Activated CD8-positive, alpha-beta memory T cell treated with anti-CD3 and anti-CD28 coated beads, Interleukin-2, amount 10 ng/mL, durations not matched to agents 7 days and 5 days (primary cell): ENCODE measurements at regions not wholly inside any gene's neighbourhood (a gene's known extent, or its start where the extent isn't known, plus 50 kb on each side); places are given as distances from the start of the nearest gene placed in this dataset.

Experiments
- ATAC-seq: fragments of 150-1000 bp; cut with Tn5 transposase; one replicate; pipeline ENCODE4 v1.10.0; 2021; ENCODE audit warnings: moderate library complexity
- CTCF ChIA-PET: fragments of 350-600 bp; sonication (Branson Sonifier 250); formaldehyde crosslinking; loops from one replicate; lab custom pipeline; 2021; ENCODE audit warnings: antibody characterized with exemption; lab: Charles Lee
- DNase-seq: peaks from one replicate; pipeline ENCODE4 v3.0.0-alpha.2; 2020
- H3K27ac Mint-ChIP-seq: one replicate; pipeline ENCODE4 v1.8.0; 2021; ENCODE audit warnings: mild to moderate bottlenecking, mixed read lengths
- H3K27me3 Mint-ChIP-seq: one replicate; pipeline ENCODE4 v1.8.0; 2021; ENCODE audit warnings: mixed read lengths
- H3K36me3 Mint-ChIP-seq: one replicate; pipeline ENCODE4 v1.8.0; 2021; ENCODE audit warnings: mild to moderate bottlenecking, mixed read lengths
- H3K4me1 Mint-ChIP-seq: one replicate; pipeline ENCODE4 v1.8.0; 2021; ENCODE audit warnings: mixed read lengths
- H3K4me3 Mint-ChIP-seq: one replicate; pipeline ENCODE4 v1.8.0; 2021; ENCODE audit warnings: mild to moderate bottlenecking, moderate library complexity, mixed read lengths
- H3K9me3 Mint-ChIP-seq: one replicate; pipeline ENCODE4 v1.8.0; 2022; ENCODE audit warnings: low read depth, mixed read lengths

- CTCF ChIA-PET, result no interaction called here
- no peak overlapping the region for H3K27ac Mint-ChIP-seq
- H3K36me3 Mint-ChIP-seq, result no peaks in the 10 kb centered on the region
- no peak overlapping the region for H3K4me3 Mint-ChIP-seq
- DNase-seq (no peak), ATAC-seq (no peak)
- H3K9me3 Mint-ChIP-seq, result no peaks in the 10 kb centered on the region
- H3K4me1 Mint-ChIP-seq, result no peaks in the 10 kb centered on the region
- H3K27me3 Mint-ChIP-seq, result peaks cover 12% of the 10 kb centered on the region
Observed at GRCh38 chr13:97621631-97622030, 187.7 kb downstream of the RAP2A start.

DNA sequence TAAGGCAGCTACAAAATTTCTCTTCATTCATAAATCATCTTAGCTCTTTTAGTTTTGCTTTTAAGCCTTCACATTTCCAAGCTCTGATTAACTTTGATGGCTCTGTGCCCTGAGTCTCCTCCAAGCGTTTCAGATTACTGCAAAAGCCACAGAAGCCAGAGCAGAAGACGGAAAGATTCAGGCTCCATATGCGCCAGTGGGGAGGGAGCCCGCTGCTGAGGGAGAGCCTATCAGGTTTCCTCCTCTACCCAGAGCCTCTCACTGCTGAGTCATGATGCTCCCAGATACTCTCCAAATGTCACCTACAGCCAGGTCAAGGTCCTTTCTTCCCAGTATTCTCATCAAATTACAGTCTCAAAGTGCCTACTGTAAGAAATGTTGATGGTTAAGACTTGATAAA lies 193.6 kb downstream of the RAP2A start:
- ATAC-seq (no peak), DNase-seq (no peak)
- H3K4me1 Mint-ChIP-seq, result no peaks in the 10 kb centered on the region
- no peaks in the 10 kb centered on the region for H3K9me3 Mint-ChIP-seq
- H3K4me3 Mint-ChIP-seq, result no peak overlapping the region
- CTCF ChIA-PET, result no interaction called here
- peaks cover 12% of the 10 kb centered on the region for H3K27me3 Mint-ChIP-seq
- no peaks in the 10 kb centered on the region for H3K36me3 Mint-ChIP-seq
- H3K27ac Mint-ChIP-seq, result no peak overlapping the region

DNA sequence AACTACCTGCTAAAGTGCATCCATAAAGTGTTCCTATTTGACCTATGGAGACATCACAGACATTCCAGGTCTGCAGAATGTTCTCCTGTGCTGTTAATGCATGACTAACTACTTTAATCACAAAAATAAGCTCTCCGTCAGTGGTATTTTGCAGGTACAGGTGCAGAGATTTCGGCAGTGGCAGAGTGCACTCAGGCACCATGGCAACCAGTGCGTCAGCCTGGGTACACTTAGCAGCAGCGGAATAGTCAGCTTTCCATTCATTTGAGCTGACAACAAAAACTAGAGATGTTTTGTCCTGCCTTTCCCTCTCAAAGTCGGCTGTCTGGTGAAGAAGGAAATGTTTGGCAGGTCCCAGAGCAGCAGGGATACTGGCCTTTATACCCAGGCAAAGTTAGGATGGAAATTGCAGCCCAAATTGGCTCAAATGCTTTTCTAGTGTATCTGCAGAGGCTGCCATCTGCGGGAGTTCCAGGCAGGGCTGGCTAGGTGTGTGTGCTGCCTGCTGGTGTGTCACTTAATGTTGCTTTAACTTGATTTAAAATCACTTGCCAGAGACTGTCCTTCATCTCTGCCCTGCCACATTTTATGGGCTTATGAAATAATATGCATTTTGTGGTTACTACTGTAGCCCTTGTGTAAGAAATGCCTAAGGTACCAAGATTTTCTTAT lies 195.8 kb downstream of the RAP2A start:
- DNase-seq (no peak), ATAC-seq (no peak)
- Mint-ChIP-seq H3K27me3 (peaks cover 12% of the 10 kb centered on the region), H3K9me3 (no peaks in the 10 kb centered on the region), H3K4me1 (no peaks in the 10 kb centered on the region), H3K4me3 (no peak overlapping the region), H3K27ac (no peak overlapping the region), H3K36me3 (no peaks in the 10 kb centered on the region)
- CTCF ChIA-PET, result no interaction called here

GRCh38 chr13:97630725-97631124 lies 196.8 kb downstream of the RAP2A start:
- Mint-ChIP-seq H3K4me3 (no peak overlapping the region), H3K27ac (no peak overlapping the region), H3K4me1 (no peaks in the 10 kb centered on the region), H3K36me3 (no peaks in the 10 kb centered on the region), H3K27me3 (peaks cover 12% of the 10 kb centered on the region), H3K9me3 (no peaks in the 10 kb centered on the region)
- DNase-seq, result no peak
- CTCF ChIA-PET, result no interaction called here
- no peak for ATAC-seq

DNA sequence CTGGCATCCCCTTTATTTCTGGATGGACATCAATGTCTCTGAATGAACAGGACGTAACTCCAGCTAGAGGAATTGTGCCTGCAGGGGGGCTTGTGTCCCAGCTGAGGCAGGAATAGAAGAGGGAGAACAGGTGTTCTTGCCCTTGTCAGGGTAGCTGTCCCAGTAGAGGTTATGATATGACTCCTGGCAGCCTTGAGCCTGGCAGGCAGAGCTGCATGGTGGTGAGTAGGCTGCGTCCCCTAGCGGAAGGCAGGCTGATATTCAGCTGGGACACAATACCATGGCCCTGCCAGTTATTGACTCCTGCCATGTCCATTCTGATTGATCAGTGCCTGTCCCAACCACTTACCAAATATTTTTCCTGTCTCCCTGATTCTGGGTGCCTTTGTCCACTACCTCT lies 197.2 kb downstream of the RAP2A start:
- CTCF ChIA-PET, result no interaction called here
- H3K27me3 Mint-ChIP-seq, result peaks cover 11% of the 10 kb centered on the region
- no peaks in the 10 kb centered on the region for H3K36me3 Mint-ChIP-seq
- H3K9me3 Mint-ChIP-seq, result no peaks in the 10 kb centered on the region
- DNase-seq, result no peak
- no peak overlapping the region for H3K4me3 Mint-ChIP-seq
- ATAC-seq, result no peak
- H3K4me1 Mint-ChIP-seq, result no peaks in the 10 kb centered on the region
- no peak overlapping the region for H3K27ac Mint-ChIP-seq

DNA sequence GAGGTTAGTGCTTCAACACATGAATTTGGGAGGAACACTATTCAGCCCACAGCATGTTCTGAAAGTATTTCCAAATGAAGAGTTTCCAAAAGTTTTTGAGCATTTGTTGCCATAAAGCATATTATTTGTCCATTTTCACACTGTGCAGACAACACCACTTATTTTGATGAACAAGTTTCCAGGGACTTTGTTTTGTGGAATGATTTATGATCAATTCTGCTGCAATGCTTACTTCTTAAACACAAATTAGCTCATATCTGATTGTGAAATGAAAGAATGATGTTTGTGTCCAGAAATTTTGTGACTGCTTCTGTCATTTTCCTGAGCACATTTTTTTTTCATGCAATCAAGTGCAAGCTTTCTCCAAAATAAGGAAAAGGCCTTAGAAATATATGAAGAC lies 205.3 kb downstream of the RAP2A start:
- no peak for DNase-seq
- CTCF ChIA-PET, result no interaction called here
- no peaks in the 10 kb centered on the region for H3K4me1 Mint-ChIP-seq
- H3K27ac Mint-ChIP-seq, result no peak overlapping the region
- H3K9me3 Mint-ChIP-seq, result no peaks in the 10 kb centered on the region
- no peaks in the 10 kb centered on the region for H3K36me3 Mint-ChIP-seq
- ATAC-seq, result no peak
- no peak overlapping the region for H3K4me3 Mint-ChIP-seq
- H3K27me3 Mint-ChIP-seq, result peaks cover 4% of the 10 kb centered on the region

DNA sequence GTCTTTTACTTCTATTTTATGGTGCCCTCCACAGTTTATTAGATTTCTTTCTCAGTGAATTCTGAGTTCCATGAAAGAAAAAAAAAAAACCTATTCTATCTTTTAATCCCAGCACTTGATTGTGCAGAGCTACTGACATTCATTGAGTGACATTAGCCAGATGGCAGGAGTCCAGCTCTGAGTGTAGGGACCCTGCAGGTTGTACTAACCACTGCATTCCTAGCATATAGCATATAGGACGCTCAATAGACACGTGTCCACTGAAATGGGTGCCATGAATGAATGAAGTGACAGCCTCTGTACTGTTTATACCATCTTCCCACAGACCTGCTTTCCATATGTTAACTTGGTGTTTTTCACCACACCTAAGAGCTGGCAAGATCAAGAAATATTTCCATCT lies 206.3 kb downstream of the RAP2A start:
- ATAC-seq (no peak), DNase-seq (no peak)
- CTCF ChIA-PET, result no interaction called here
- peaks cover 4% of the 10 kb centered on the region for H3K27me3 Mint-ChIP-seq
- H3K27ac Mint-ChIP-seq, result no peak overlapping the region
- no peaks in the 10 kb centered on the region for H3K9me3 Mint-ChIP-seq
- no peaks in the 10 kb centered on the region for H3K36me3 Mint-ChIP-seq
- H3K4me3 Mint-ChIP-seq, result no peak overlapping the region
- no peaks in the 10 kb centered on the region for H3K4me1 Mint-ChIP-seq

- Mint-ChIP-seq H3K4me1 (no peaks in the 10 kb centered on the region), H3K27ac (no peak overlapping the region), H3K9me3 (no peaks in the 10 kb centered on the region), H3K4me3 (no peak overlapping the region), H3K36me3 (no peaks in the 10 kb centered on the region), H3K27me3 (peaks cover 2% of the 10 kb centered on the region)
- no peak for DNase-seq
- ATAC-seq, result no peak
- CTCF ChIA-PET, result no interaction called here
Observed at GRCh38 chr13:97648171-97648880, 214.4 kb downstream of the RAP2A start.

- Mint-ChIP-seq H3K27me3 (peaks cover 2% of the 10 kb centered on the region), H3K27ac (no peak overlapping the region), H3K4me1 (no peaks in the 10 kb centered on the region), H3K9me3 (no peaks in the 10 kb centered on the region), H3K4me3 (no peak overlapping the region), H3K36me3 (no peaks in the 10 kb centered on the region)
- DNase-seq (no peak), ATAC-seq (no peak)
- CTCF ChIA-PET, result no interaction called here
Observed at GRCh38 chr13:97648881-97649224, 214.9 kb downstream of the RAP2A start.

DNA sequence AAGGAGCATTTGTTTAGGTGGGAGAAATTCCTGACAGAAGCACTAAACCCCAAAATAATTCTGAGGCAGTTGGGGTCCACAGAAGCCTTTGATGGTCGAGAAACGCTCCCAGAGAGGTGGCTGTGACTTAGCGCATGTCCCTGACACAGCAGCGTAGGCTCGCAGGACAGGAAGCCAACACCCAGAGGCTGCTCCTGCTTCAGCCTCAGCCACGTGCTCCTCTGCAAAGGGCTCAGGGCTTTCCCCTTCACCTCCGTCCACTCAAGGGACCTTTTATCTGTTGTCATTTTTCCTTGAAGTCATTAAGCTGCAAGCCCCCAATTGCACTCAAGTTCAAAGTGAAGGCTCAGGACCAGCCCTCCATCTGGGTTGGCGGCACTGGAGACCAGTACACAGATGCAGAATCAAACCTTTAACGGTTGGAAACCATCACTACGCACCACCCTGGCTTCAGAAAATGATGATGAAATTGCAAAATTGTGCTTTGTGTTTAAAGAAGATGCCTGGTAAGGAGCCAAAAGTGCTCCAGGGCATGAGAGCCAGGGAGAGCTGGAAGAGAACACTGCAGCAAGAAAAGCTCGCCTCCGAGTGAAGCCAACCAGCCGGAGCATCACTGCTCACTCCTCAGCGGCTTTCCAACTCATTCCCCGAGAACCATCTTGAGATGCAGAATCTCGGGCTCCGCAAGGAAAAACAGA lies 219.6 kb downstream of the RAP2A start:
- H3K4me1 Mint-ChIP-seq, result no peaks in the 10 kb centered on the region
- DNase-seq, result no peak
- H3K9me3 Mint-ChIP-seq, result no peaks in the 10 kb centered on the region
- H3K36me3 Mint-ChIP-seq, result no peaks in the 10 kb centered on the region
- no peak for ATAC-seq
- H3K27me3 Mint-ChIP-seq, result peaks cover 2% of the 10 kb centered on the region
- no peak overlapping the region for H3K27ac Mint-ChIP-seq
- CTCF ChIA-PET, result no interaction called here
- H3K4me3 Mint-ChIP-seq, result no peak overlapping the region

GRCh38 chr13:97654236-97654635 lies 220.3 kb downstream of the RAP2A start:
- CTCF ChIA-PET, result no interaction called here
- Mint-ChIP-seq H3K36me3 (no peaks in the 10 kb centered on the region), H3K4me1 (no peaks in the 10 kb centered on the region), H3K27ac (no peak overlapping the region), H3K4me3 (no peak overlapping the region), H3K9me3 (no peaks in the 10 kb centered on the region), H3K27me3 (peaks cover 2% of the 10 kb centered on the region)
- no peak for ATAC-seq
- no peak for DNase-seq

DNA sequence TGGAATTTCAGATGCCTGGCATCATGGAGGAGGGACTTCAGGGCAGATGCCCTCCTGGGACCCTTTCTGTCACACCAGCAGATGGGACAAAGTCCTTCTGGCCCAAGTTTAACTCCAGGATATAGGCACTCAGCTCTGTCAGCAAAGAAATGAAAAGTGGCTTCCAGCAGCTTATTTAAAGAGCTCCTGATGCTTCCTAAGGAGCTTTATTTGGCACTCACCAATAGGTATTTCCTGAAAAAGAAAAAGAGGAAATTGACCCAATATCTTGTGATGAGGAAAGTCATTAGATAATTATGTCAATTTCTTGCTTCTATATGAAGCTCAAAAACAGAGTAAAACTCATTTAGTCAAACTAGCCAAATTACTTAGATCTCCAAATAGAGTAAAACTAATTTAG lies 224.6 kb downstream of the RAP2A start:
- Mint-ChIP-seq H3K27ac (no peak overlapping the region), H3K36me3 (no peaks in the 10 kb centered on the region), H3K9me3 (no peaks in the 10 kb centered on the region), H3K4me3 (no peak overlapping the region), H3K4me1 (no peaks in the 10 kb centered on the region), H3K27me3 (peaks cover 20% of the 10 kb centered on the region)
- CTCF ChIA-PET, result interaction anchor here (1.2 kb wide), 1 partner anchor 197 kb away, joined by 3 read pairs; no protein-coding TSS in a partner anchor
- ATAC-seq (no peak), DNase-seq (no peak)

DNA sequence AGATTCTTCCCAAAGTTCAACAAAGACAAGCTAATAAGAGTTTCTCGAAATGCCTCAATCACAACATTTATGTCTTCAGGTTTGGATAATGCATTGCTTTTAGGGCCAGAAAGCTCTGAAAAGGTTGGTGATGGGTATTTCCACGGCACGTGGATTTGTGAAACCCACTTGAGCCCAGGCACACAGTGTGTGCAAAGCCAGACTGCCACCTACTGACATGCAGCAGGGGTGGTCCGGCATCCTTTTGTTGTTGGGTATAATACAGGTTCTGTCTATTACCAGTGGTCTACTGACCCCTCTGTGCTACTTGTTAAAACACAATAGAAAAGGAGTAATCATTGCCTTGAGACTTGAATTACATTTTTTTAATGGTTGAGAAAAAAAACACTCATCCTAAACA lies 225.6 kb downstream of the RAP2A start:
- no peak overlapping the region for H3K4me3 Mint-ChIP-seq
- DNase-seq (no peak), ATAC-seq (no peak)
- CTCF ChIA-PET, result interaction anchor here (1.2 kb wide), 1 partner anchor 196 kb away, joined by 3 read pairs; no protein-coding TSS in a partner anchor
- no peak overlapping the region for H3K27ac Mint-ChIP-seq
- peaks cover 20% of the 10 kb centered on the region for H3K27me3 Mint-ChIP-seq
- H3K4me1 Mint-ChIP-seq, result no peaks in the 10 kb centered on the region
- no peaks in the 10 kb centered on the region for H3K9me3 Mint-ChIP-seq
- H3K36me3 Mint-ChIP-seq, result no peaks in the 10 kb centered on the region
